Neural progenitor cell (in vitro differentiated cells): ENCODE measurements at regions not wholly inside any gene's neighbourhood (a gene's known extent, or its start where the extent isn't known, plus 50 kb on each side); places are given as distances from the start of the nearest gene placed in this dataset.

Experiments
- DNase-seq: peaks from one replicate; pipeline ENCODE4 v3.0.0-alpha.2; 2016; ENCODE audit warnings: low spot score
- H2AFZ ChIP-seq: fragments of 200-600 bp; sonication (generic); replicated peaks from 2 replicates; pipeline ENCODE4 v1.6.1; 2016; ENCODE audit warnings: antibody characterized with exemption
- H3F3A ChIP-seq: fragments of 200-600 bp; sonication (generic); 2 replicates; pipeline ENCODE4 v1.6.1; 2016; ENCODE audit warnings: antibody characterized with exemption, low read depth
- H3K27ac ChIP-seq: fragments of 200-600 bp; sonication (generic); 2 replicates; pipeline ENCODE4 v1.5.1; 2016; ENCODE audit warnings: mild to moderate bottlenecking
- H3K27me3 ChIP-seq: fragments of 200-600 bp; sonication (generic); 2 replicates; pipeline ENCODE4 v1.6.1; 2016; ENCODE audit warnings: mild to moderate bottlenecking, moderate library complexity
- H3K36me3 ChIP-seq: fragments of 200-600 bp; sonication (generic); 2 replicates; pipeline ENCODE4 v1.5.1; 2016
- H3K4me1 ChIP-seq: fragments of 200-600 bp; sonication (generic); 2 replicates; pipeline ENCODE4 v1.6.1; 2016; ENCODE audit warnings: mixed run types
- H3K4me2 ChIP-seq: fragments of 200-600 bp; sonication (generic); 2 replicates; pipeline ENCODE4 v1.6.1; 2016
- H3K4me3 ChIP-seq: fragments of 200-600 bp; sonication (generic); 2 replicates; pipeline ENCODE4 v1.5.1; 2016
- H3K79me2 ChIP-seq: fragments of 200-600 bp; sonication (generic); 2 replicates; pipeline ENCODE4 v1.6.1; 2016; ENCODE audit warnings: low read depth
- H3K9ac ChIP-seq: fragments of 200-600 bp; sonication (generic); 2 replicates; pipeline ENCODE4 v1.6.1; 2016
- H3K9me3 ChIP-seq: fragments of 200-600 bp; sonication (generic); 2 replicates; pipeline ENCODE4 v1.5.1; 2016; ENCODE audit warnings: low read depth
- H4K20me1 ChIP-seq: fragments of 200-600 bp; sonication (generic); 2 replicates; pipeline ENCODE4 v1.6.1; 2016; ENCODE audit warnings: low read depth
- H3K27ac Mint-ChIP-seq: 3 replicates; pipeline ENCODE4 v1.8.0; 2021; ENCODE audit warnings: mixed read lengths
- H3K27me3 Mint-ChIP-seq: 2 replicates; pipeline ENCODE4 v1.8.0; 2022; ENCODE audit warnings: low read depth, mild to moderate bottlenecking, inconsistent platforms, moderate library complexity, mixed read lengths; ENCODE audit not compliant: insufficient read depth
- H3K36me3 Mint-ChIP-seq: 3 replicates; pipeline ENCODE4 v1.8.0; 2021; ENCODE audit warnings: mixed read lengths
- H3K4me1 Mint-ChIP-seq: 3 replicates; pipeline ENCODE4 v1.8.0; 2021; ENCODE audit warnings: mixed read lengths
- H3K4me3 Mint-ChIP-seq: 3 replicates; pipeline ENCODE4 v1.8.0; 2021; ENCODE audit warnings: mild to moderate bottlenecking, moderate library complexity, mixed read lengths
- H3K9me3 Mint-ChIP-seq: 3 replicates; pipeline ENCODE4 v1.8.0; 2020; ENCODE audit warnings: mixed read lengths
- CTCF ChIP-seq: fragments of 200-600 bp; sonication (generic); IDR thresholded peaks from 2 replicates; pipeline ENCODE4 v1.5.1; 2017; ENCODE audit warnings: antibody characterized with exemption, mild to moderate bottlenecking
- EZH2 ChIP-seq: fragments of 200-600 bp; sonication (generic); IDR thresholded peaks from 2 replicates; pipeline ENCODE4 v1.6.1; 2017; ENCODE audit warnings: antibody characterized with exemption, mild to moderate bottlenecking, moderate library complexity
- EZH2phosphoT487 ChIP-seq: fragments of 200-600 bp; sonication (generic); IDR thresholded peaks from 2 replicates; pipeline ENCODE4 v1.6.1; 2017; ENCODE audit warnings: antibody characterized with exemption

- no peaks in the 10 kb centered on the region for H3K4me1 Mint-ChIP-seq
- H3K79me2 ChIP-seq, result no peaks in the 10 kb centered on the region
- no peak overlapping the region for H3K4me3 ChIP-seq
- no peak for DNase-seq
- H3K27ac ChIP-seq, result no peak overlapping the region
- H3K4me1 ChIP-seq, result peaks cover 6% of the 10 kb centered on the region
- H3K27ac Mint-ChIP-seq, result no peak overlapping the region
- H3K4me2 ChIP-seq, result no peak overlapping the region
- no peaks in the 10 kb centered on the region for H3K36me3 ChIP-seq
- no peak overlapping the region for H3K9ac ChIP-seq
- no peaks in the 10 kb centered on the region for H4K20me1 ChIP-seq
- H3K27me3 Mint-ChIP-seq, result no peaks in the 10 kb centered on the region
- H3K9me3 Mint-ChIP-seq, result peaks cover 4% of the 10 kb centered on the region
- H3K27me3 ChIP-seq, result no peaks in the 10 kb centered on the region
- H3F3A ChIP-seq, result no peaks in the 10 kb centered on the region
- TF ChIP-seq EZH2, result no peak
- no peak for TF ChIP-seq EZH2phosphoT487
- no peak for TF ChIP-seq CTCF
- H3K4me3 Mint-ChIP-seq, result no peak overlapping the region
- no peaks in the 10 kb centered on the region for H3K36me3 Mint-ChIP-seq
- H2AFZ ChIP-seq, result no peak overlapping the region
- no peaks in the 10 kb centered on the region for H3K9me3 ChIP-seq
These were observed 677.0 kb downstream of the SUCLG1 start for GRCh38 chr2:83782122-83782521.

- Histone ChIP-seq H3K27me3 (no peaks in the 10 kb centered on the region), H3K36me3 (no peaks in the 10 kb centered on the region), H2AFZ (no peak overlapping the region), H3K79me2 (no peaks in the 10 kb centered on the region), H3K9me3 (no peaks in the 10 kb centered on the region), H3K27ac (no peak overlapping the region), H4K20me1 (no peaks in the 10 kb centered on the region), H3F3A (no peaks in the 10 kb centered on the region), H3K4me3 (no peak overlapping the region), H3K4me1 (no peaks in the 10 kb centered on the region), H3K4me2 (no peak overlapping the region), H3K9ac (no peak overlapping the region)
- H3K27me3 Mint-ChIP-seq, result peaks cover 4% of the 10 kb centered on the region
- no peak overlapping the region for H3K27ac Mint-ChIP-seq
- H3K4me3 Mint-ChIP-seq, result no peak overlapping the region
- no peak for DNase-seq
- TF ChIP-seq EZH2phosphoT487 (no peak), EZH2 (no peak), CTCF (no peak)
- H3K36me3 Mint-ChIP-seq, result no peaks in the 10 kb centered on the region
- no peaks in the 10 kb centered on the region for H3K4me1 Mint-ChIP-seq
- peaks cover 32% of the 10 kb centered on the region for H3K9me3 Mint-ChIP-seq
These were observed 694.6 kb downstream of the SUCLG1 start for GRCh38 chr2:83764447-83765005.

GRCh38 chr2:83757329-83757728 lies 701.8 kb downstream of the SUCLG1 start:
- Mint-ChIP-seq H3K4me3 (no peak overlapping the region), H3K4me1 (no peaks in the 10 kb centered on the region)

More at GRCh38 chr2:83757329-83757728, 701.8 kb downstream of the SUCLG1 start:
- Histone ChIP-seq H4K20me1 (no peaks in the 10 kb centered on the region), H3K36me3 (no peaks in the 10 kb centered on the region), H3K9me3 (no peaks in the 10 kb centered on the region), H3K4me3 (no peak overlapping the region), H3K79me2 (no peaks in the 10 kb centered on the region), H3K4me2 (no peak overlapping the region), H3K9ac (no peak overlapping the region), H3K4me1 (no peaks in the 10 kb centered on the region), H3K27me3 (no peaks in the 10 kb centered on the region), H3F3A (no peaks in the 10 kb centered on the region), H3K27ac (no peak overlapping the region), H2AFZ (no peak overlapping the region)
- Mint-ChIP-seq H3K27ac (no peak overlapping the region), H3K9me3 (peaks cover 17% of the 10 kb centered on the region), H3K27me3 (no peaks in the 10 kb centered on the region), H3K36me3 (no peaks in the 10 kb centered on the region)
- no peak for DNase-seq
- no peak for TF ChIP-seq EZH2phosphoT487
- no peak for TF ChIP-seq EZH2
- TF ChIP-seq CTCF, result no peak
